HFFc6 (cell line): ENCODE measurements at regions not wholly inside any gene's neighbourhood (a gene's known extent, or its start where the extent isn't known, plus 50 kb on each side); places are given as distances from the start of the nearest gene placed in this dataset.
"Not testable (repeated sequence)": the region's sequence is repeated elsewhere in the genome, so short reads cannot be mapped to it uniquely, and the experiment has no call there.

Experiments used
- DNase-seq: peaks from one replicate; pipeline ENCODE4 v3.0.0-alpha.2; 2018
- H3K27ac Mint-ChIP-seq: 2 replicates; pipeline ENCODE4 v1.8.0; 2020; ENCODE audit warnings: mild to moderate bottlenecking, mixed read lengths
- H3K27me3 Mint-ChIP-seq: 2 replicates; pipeline ENCODE4 v1.8.0; 2021; ENCODE audit warnings: mild to moderate bottlenecking, moderate library complexity, mixed read lengths; ENCODE audit not compliant: insufficient read depth
- H3K36me3 Mint-ChIP-seq: 2 replicates; pipeline ENCODE4 v1.8.0; 2021; ENCODE audit warnings: low read depth, mixed read lengths
- H3K4me1 Mint-ChIP-seq: 2 replicates; pipeline ENCODE4 v1.8.0; 2020; ENCODE audit warnings: low read depth, mixed read lengths
- H3K4me3 Mint-ChIP-seq: 2 replicates; pipeline ENCODE4 v1.8.0; 2020; ENCODE audit warnings: mild to moderate bottlenecking, moderate library complexity, mixed read lengths
- H3K9me3 Mint-ChIP-seq: 2 replicates; pipeline ENCODE4 v1.8.0; 2020; ENCODE audit warnings: mild to moderate bottlenecking, mixed read lengths
- TF ChIP-seq, protein P1 (sequence below): fragments of 200-600 bp; sonication (generic); IDR thresholded peaks from 2 replicates; pipeline ENCODE4 v1.5.0; 2021; ENCODE audit warnings: antibody characterized with exemption, mild to moderate bottlenecking

GRCh38 chr5:43802119-43802518 is 199.1 kb downstream of the NNT start:
- H3K36me3 Mint-ChIP-seq: no peaks in the 10 kb centered on the region
- no peak overlapping the region for H3K4me3 Mint-ChIP-seq
- H3K27me3 Mint-ChIP-seq: no peaks in the 10 kb centered on the region; the same call in 1 of the 2 replicates
- H3K4me1 Mint-ChIP-seq: no peaks in the 10 kb centered on the region
- no peaks in the 10 kb centered on the region for H3K9me3 Mint-ChIP-seq
- no peak overlapping the region for H3K27ac Mint-ChIP-seq
- DNase-seq: no peak
- TF ChIP-seq, protein P1, sequence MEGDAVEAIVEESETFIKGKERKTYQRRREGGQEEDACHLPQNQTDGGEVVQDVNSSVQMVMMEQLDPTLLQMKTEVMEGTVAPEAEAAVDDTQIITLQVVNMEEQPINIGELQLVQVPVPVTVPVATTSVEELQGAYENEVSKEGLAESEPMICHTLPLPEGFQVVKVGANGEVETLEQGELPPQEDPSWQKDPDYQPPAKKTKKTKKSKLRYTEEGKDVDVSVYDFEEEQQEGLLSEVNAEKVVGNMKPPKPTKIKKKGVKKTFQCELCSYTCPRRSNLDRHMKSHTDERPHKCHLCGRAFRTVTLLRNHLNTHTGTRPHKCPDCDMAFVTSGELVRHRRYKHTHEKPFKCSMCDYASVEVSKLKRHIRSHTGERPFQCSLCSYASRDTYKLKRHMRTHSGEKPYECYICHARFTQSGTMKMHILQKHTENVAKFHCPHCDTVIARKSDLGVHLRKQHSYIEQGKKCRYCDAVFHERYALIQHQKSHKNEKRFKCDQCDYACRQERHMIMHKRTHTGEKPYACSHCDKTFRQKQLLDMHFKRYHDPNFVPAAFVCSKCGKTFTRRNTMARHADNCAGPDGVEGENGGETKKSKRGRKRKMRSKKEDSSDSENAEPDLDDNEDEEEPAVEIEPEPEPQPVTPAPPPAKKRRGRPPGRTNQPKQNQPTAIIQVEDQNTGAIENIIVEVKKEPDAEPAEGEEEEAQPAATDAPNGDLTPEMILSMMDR: no peak

- no peak for DNase-seq
- no peak overlapping the region for H3K4me3 Mint-ChIP-seq
- TF ChIP-seq, protein P1: no peak
- peaks cover 2% of the 10 kb centered on the region for H3K27me3 Mint-ChIP-seq
- H3K27ac Mint-ChIP-seq: no peak overlapping the region
- H3K9me3 Mint-ChIP-seq: no peaks in the 10 kb centered on the region
- no peaks in the 10 kb centered on the region for H3K4me1 Mint-ChIP-seq
- H3K36me3 Mint-ChIP-seq: no peaks in the 10 kb centered on the region
Measured at GRCh38 chr5:43798740-43799139, 195.8 kb downstream of the NNT start.

DNA sequence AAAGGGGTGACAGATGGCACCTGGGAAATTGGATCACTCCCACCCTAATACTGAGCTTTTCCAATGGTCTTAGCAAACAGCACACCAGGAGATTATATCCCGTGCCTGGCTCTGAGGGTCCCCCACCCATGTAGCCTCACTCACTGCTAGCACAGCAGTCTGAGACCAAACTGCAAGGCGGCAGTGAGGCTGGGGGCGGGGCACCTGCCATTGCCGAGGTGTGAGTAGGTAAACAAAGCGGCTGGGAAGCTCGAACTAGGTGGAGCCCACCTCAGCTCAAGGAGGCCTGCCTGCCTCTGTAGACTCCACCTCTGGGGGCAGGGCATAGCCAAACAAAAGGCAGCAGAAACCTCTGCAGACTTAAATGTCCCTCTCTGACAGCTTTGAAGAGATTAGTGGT is 188.9 kb downstream of the NNT start:
- H3K4me1 Mint-ChIP-seq, H3K27me3 Mint-ChIP-seq, H3K4me3 Mint-ChIP-seq, H3K9me3 Mint-ChIP-seq, H3K36me3 Mint-ChIP-seq, DNase-seq, H3K27ac Mint-ChIP-seq: not testable (repeated sequence)

GRCh38 chr5:43785198-43785597 is 182.2 kb downstream of the NNT start:
- no peak overlapping the region for H3K4me3 Mint-ChIP-seq
- no peak for DNase-seq
- no peak overlapping the region for H3K27ac Mint-ChIP-seq
- peaks cover 12% of the 10 kb centered on the region for H3K9me3 Mint-ChIP-seq
- no peaks in the 10 kb centered on the region for H3K4me1 Mint-ChIP-seq
- peaks cover 6% of the 10 kb centered on the region for H3K27me3 Mint-ChIP-seq
- H3K36me3 Mint-ChIP-seq: no peaks in the 10 kb centered on the region
- TF ChIP-seq, protein P1: no peak

- TF ChIP-seq, protein P1: no peak
- H3K4me3 Mint-ChIP-seq: no peak overlapping the region
- H3K9me3 Mint-ChIP-seq: no peaks in the 10 kb centered on the region; the same call in 1 of the 2 replicates
- no peak for DNase-seq
- no peak overlapping the region for H3K27ac Mint-ChIP-seq
- H3K36me3 Mint-ChIP-seq: no peaks in the 10 kb centered on the region
- H3K4me1 Mint-ChIP-seq: no peaks in the 10 kb centered on the region; the same call in 1 of the 2 replicates
- H3K27me3 Mint-ChIP-seq: no peaks in the 10 kb centered on the region; the same call in none of the 2 replicates
Measured at GRCh38 chr5:43780586-43780985, 177.6 kb downstream of the NNT start.

GRCh38 chr5:43774881-43775399 is 172.0 kb downstream of the NNT start:
- no peak overlapping the region for H3K4me3 Mint-ChIP-seq
- H3K27ac Mint-ChIP-seq: no peak overlapping the region
- no peak for DNase-seq
- TF ChIP-seq, protein P1: no peak
- H3K36me3 Mint-ChIP-seq: no peaks in the 10 kb centered on the region
- H3K4me1 Mint-ChIP-seq: peaks cover 28% of the 10 kb centered on the region
- H3K9me3 Mint-ChIP-seq: no peaks in the 10 kb centered on the region; the same call in 1 of the 2 replicates
- no peaks in the 10 kb centered on the region; the same call in none of the 2 replicates for H3K27me3 Mint-ChIP-seq
